Astrocyte (in vitro differentiated cells and primary cell): ENCODE measurements at regions not wholly inside any gene's neighbourhood (a gene's known extent, or its start where the extent isn't known, plus 50 kb on each side); places are given as distances from the start of the nearest gene placed in this dataset.

Experiments used
- CTCF ChIP-seq: IDR thresholded peaks from 2 replicates; pipeline ENCODE4 v1.5.1; 2011; ENCODE audit warnings: low read depth, mild to moderate bottlenecking, inconsistent platforms, low read length, moderate library complexity; ENCODE audit not compliant: insufficient read depth
- EZH2 ChIP-seq: IDR thresholded peaks from 2 replicates; pipeline ENCODE4 v1.6.1; 2012; ENCODE audit warnings: mild to moderate bottlenecking, low read length, inconsistent platforms; ENCODE audit not compliant: insufficient read depth

GRCh38 chr10:44238212-44238611 lies 146.7 kb downstream of the CXCL12 start:
- TF ChIP-seq EZH2 = no peak
- TF ChIP-seq CTCF = no peak
